ENCODE measurements at regions not wholly inside any gene's neighbourhood (a gene's known extent, or its start where the extent isn't known, plus 50 kb on each side); places are given as distances from the start of the nearest gene placed in this dataset.

- TF ChIP-seq TOX (CRISPR knock-in tag; IDR thresholded peaks at IDR 0.05; ENCODE audit: borderline replicate concordance) (no peak), PPARA (CRISPR knock-in tag; IDR thresholded peaks at IDR 0.05; ENCODE audit: borderline replicate concordance) (no peak), ISL1 (CRISPR knock-in tag; IDR thresholded peaks at IDR 0.05) (no peak)
- ATAC-seq = no peak
Measured at GRCh38 chr10:61548364-61548763, 95.2 kb upstream of the TMEM26 start.

- no peak for TF ChIP-seq ZFP30 (CRISPR knock-in tag; IDR thresholded peaks at IDR 0.05)
- no peak for TF ChIP-seq TOX (CRISPR knock-in tag; IDR thresholded peaks at IDR 0.05; ENCODE audit: borderline replicate concordance)
- no peak for TF ChIP-seq BACH2 (CRISPR knock-in tag; IDR thresholded peaks at IDR 0.05; ENCODE audit: borderline replicate concordance)
- TF ChIP-seq CREB5 (CRISPR knock-in tag; IDR thresholded peaks at IDR 0.05; ENCODE audit: low read depth) = no peak
- TF ChIP-seq TSHZ2 (CRISPR knock-in tag; IDR thresholded peaks at IDR 0.05) = no peak
- TF ChIP-seq ESRRG (CRISPR knock-in tag; IDR thresholded peaks at IDR 0.05) = no peak
- no peak for TF ChIP-seq POU6F1 (CRISPR knock-in tag; IDR thresholded peaks at IDR 0.05; ENCODE audit: borderline replicate concordance, low read depth)
- TF ChIP-seq PPARA (CRISPR knock-in tag; IDR thresholded peaks at IDR 0.05; ENCODE audit: borderline replicate concordance) = no peak
- ATAC-seq = no peak
Measured at GRCh38 chr10:61547297-61547696, 94.1 kb upstream of the TMEM26 start.

GRCh38 chr10:61545170-61545569 is 92.0 kb upstream of the TMEM26 start:
- TF ChIP-seq CSRNP3 (CRISPR knock-in tag; IDR thresholded peaks at IDR 0.05) (no peak), ISL1 (CRISPR knock-in tag; IDR thresholded peaks at IDR 0.05) (no peak), ESRRG (CRISPR knock-in tag; IDR thresholded peaks at IDR 0.05) (no peak), TOX (CRISPR knock-in tag; IDR thresholded peaks at IDR 0.05; ENCODE audit: borderline replicate concordance) (no peak), PPARA (CRISPR knock-in tag; IDR thresholded peaks at IDR 0.05; ENCODE audit: borderline replicate concordance) (no peak), OSR1 (CRISPR knock-in tag; IDR thresholded peaks at IDR 0.05) (no peak), TCF4 (CRISPR knock-in tag; IDR thresholded peaks at IDR 0.05; ENCODE audit: borderline replicate concordance) (no peak), ZNF70 (CRISPR knock-in tag; IDR thresholded peaks at IDR 0.05) (no peak), CREB5 (CRISPR knock-in tag; IDR thresholded peaks at IDR 0.05; ENCODE audit: low read depth) (no peak), ARNTL (CRISPR knock-in tag; IDR thresholded peaks at IDR 0.05; ENCODE audit: borderline replicate concordance, low read depth) (no peak), ZNF8 (CRISPR knock-in tag; IDR thresholded peaks at IDR 0.05) (no peak), ZC3H10 (CRISPR knock-in tag; IDR thresholded peaks at IDR 0.05) (no peak)
- TF ChIP-seq, protein P1, sequence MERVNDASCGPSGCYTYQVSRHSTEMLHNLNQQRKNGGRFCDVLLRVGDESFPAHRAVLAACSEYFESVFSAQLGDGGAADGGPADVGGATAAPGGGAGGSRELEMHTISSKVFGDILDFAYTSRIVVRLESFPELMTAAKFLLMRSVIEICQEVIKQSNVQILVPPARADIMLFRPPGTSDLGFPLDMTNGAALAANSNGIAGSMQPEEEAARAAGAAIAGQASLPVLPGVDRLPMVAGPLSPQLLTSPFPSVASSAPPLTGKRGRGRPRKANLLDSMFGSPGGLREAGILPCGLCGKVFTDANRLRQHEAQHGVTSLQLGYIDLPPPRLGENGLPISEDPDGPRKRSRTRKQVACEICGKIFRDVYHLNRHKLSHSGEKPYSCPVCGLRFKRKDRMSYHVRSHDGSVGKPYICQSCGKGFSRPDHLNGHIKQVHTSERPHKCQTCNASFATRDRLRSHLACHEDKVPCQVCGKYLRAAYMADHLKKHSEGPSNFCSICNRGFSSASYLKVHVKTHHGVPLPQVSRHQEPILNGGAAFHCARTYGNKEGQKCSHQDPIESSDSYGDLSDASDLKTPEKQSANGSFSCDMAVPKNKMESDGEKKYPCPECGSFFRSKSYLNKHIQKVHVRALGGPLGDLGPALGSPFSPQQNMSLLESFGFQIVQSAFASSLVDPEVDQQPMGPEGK (CRISPR knock-in tag; IDR thresholded peaks at IDR 0.05; ENCODE audit: borderline replicate concordance) = no peak
- ATAC-seq = no peak
